ENCODE measurements at regions not wholly inside any gene's neighbourhood (a gene's known extent, or its start where the extent isn't known, plus 50 kb on each side); places are given as distances from the start of the nearest gene placed in this dataset.
A peak's percentile ranks its signal among the peaks of the same experiment; 100 is the strongest.
"Not testable (repeated sequence)": the region's sequence is repeated elsewhere in the genome, so short reads cannot be mapped to it uniquely, and the experiment has no call there.

DNA sequence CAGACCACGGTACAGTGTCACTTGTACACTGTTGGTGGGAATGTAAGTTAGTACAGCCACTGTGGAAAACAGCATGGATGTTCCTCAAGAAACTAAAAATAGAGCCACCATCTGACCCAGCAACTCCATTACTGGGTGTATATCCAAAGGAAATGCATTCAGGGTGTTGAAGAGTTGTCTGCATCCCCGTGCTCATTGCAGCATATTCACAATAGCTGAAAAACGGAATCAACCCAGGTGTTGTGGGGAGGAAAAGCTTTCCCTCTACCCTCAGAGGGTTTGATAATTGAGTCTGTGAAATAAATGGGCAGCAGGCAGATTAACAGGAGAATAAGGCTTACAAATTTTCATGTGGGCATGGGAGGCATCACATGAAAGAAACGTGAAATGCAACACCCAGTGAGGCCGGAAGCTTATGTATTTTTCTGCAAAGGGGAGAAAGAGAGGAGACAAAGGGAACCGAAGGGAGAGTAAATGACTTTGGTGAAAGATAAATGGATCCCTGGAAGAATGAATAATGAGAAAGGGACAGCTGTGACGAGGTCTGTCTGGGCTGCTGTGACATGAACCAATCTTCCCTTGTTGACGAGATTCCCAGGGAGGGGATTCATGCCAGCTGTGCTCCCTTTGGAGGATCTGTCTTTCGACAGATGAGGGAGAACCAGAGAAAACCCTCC is 106.2 kb downstream of the KCNJ12 start:
- H3K4me1 Mint-ChIP-seq: peaks cover 23 to 27% of the 10 kb centered on the region in 2 experiments
- H2BK120ac ChIP-seq (ENCODE audit: low read depth, low read length, poor library complexity, severe bottlenecking): no peak overlapping the region
- H2BK5ac ChIP-seq (ENCODE audit: insufficient read length, low read length): no peak overlapping the region
- H2AK5ac ChIP-seq (ENCODE audit: insufficient read length, low read length): no peak overlapping the region
- H3K9ac ChIP-seq (ENCODE audit: extremely low read depth, insufficient read length, low read length): no peak overlapping the region
- no peak overlapping the region for H3K56ac ChIP-seq (ENCODE audit: insufficient read length, low read depth, low read length)
- WGBS (ENCODE audit: extremely low coverage, insufficient read length, low lambda C conversion rate): no CpG with 5 or more reads among the region's 9 CpGs
- H4K5ac ChIP-seq (ENCODE audit: insufficient read length, low read depth, low read length): no peak overlapping the region
- H3K4me1 ChIP-seq (ENCODE audit: insufficient read depth, low read length): no peaks in the 10 kb centered on the region; the same call in 1 of the 2 replicates
- H3K9me3 Mint-ChIP-seq: peaks cover 7 to 10% of the 10 kb centered on the region in 2 experiments; a peak in 4 of 5 replicates
- no peak overlapping the region for H4K91ac ChIP-seq (ENCODE audit: insufficient read length, low read depth, low read length)
- H3K23ac ChIP-seq (ENCODE audit: insufficient read length, low read depth, low read length): no peak overlapping the region
- no peak overlapping the region for H3T11ph ChIP-seq (ENCODE audit: low read length)
- H3K23me2 ChIP-seq (ENCODE audit: insufficient read length, low read depth, low read length, poor library complexity, severe bottlenecking): no peaks in the 10 kb centered on the region
- H3K18ac ChIP-seq (ENCODE audit: insufficient read length, low read depth, low read length): no peak overlapping the region
- peaks cover 25% of the 10 kb centered on the region for H3K27me3 Mint-ChIP-seq (ENCODE audit: low read depth)
- DNase-seq: no peak
- H3K14ac ChIP-seq (ENCODE audit: insufficient read depth, low read length): no peak overlapping the region
- peaks cover 2 to 4% (median 2%) of the 10 kb centered on the region in 3 experiments; a peak in 4 of 7 replicates for H3K36me3 Mint-ChIP-seq (ENCODE audit: insufficient read depth in 1 of 3, low read depth in 3 of 3)
- TF ChIP-seq, protein P1, sequence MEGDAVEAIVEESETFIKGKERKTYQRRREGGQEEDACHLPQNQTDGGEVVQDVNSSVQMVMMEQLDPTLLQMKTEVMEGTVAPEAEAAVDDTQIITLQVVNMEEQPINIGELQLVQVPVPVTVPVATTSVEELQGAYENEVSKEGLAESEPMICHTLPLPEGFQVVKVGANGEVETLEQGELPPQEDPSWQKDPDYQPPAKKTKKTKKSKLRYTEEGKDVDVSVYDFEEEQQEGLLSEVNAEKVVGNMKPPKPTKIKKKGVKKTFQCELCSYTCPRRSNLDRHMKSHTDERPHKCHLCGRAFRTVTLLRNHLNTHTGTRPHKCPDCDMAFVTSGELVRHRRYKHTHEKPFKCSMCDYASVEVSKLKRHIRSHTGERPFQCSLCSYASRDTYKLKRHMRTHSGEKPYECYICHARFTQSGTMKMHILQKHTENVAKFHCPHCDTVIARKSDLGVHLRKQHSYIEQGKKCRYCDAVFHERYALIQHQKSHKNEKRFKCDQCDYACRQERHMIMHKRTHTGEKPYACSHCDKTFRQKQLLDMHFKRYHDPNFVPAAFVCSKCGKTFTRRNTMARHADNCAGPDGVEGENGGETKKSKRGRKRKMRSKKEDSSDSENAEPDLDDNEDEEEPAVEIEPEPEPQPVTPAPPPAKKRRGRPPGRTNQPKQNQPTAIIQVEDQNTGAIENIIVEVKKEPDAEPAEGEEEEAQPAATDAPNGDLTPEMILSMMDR (conservative IDR thresholded peaks at IDR 0.05): no peak
- H3K4ac ChIP-seq (ENCODE audit: low read depth, low read length): no peak overlapping the region
- H3K27ac ChIP-seq (ENCODE audit: insufficient read length, low read depth, low read length): no peak overlapping the region
- H3K9me3 ChIP-seq (ENCODE audit: control insufficient read depth, low read depth, low read length): no peaks in the 10 kb centered on the region
- no peak overlapping the region for H2BK20ac ChIP-seq (ENCODE audit: low read depth, low read length, poor library complexity, severe bottlenecking)
- peak overlapping the region in 2 of 3 experiments; percentile 22 to 49; a peak in 3 of 7 replicates for H3K27ac Mint-ChIP-seq
- H3K79me2 ChIP-seq (ENCODE audit: insufficient read depth, low read length): no peaks in the 10 kb centered on the region
- H2AFZ ChIP-seq (ENCODE audit: low read length): no peak overlapping the region
- no peak overlapping the region for H2BK15ac ChIP-seq (ENCODE audit: low read depth, low read length)
- H3K27me3 ChIP-seq (ENCODE audit: insufficient read depth, low read length): no peaks in the 10 kb centered on the region
- no peak overlapping the region for H2BK12ac ChIP-seq (ENCODE audit: insufficient read length, low read depth, low read length)
- H4K8ac ChIP-seq (replicated peaks; ENCODE audit: insufficient read length, low read depth, low read length): no peak overlapping the region
- no peak overlapping the region for H3K4me3 Mint-ChIP-seq
- H3K4me2 ChIP-seq (ENCODE audit: insufficient read depth, insufficient read length, low read length): no peak overlapping the region
- no peaks in the 10 kb centered on the region for H3K79me1 ChIP-seq (ENCODE audit: insufficient read depth, low read depth, low read length, poor library complexity, severe bottlenecking)
- no peaks in the 10 kb centered on the region for H4K20me1 ChIP-seq (ENCODE audit: control insufficient read depth, insufficient read depth, insufficient read length)

- H3K4ac ChIP-seq (ENCODE audit: low read depth, low read length); H3K27me3 ChIP-seq (ENCODE audit: insufficient read depth, low read length); H3K9me3 Mint-ChIP-seq; H4K5ac ChIP-seq (ENCODE audit: insufficient read length, low read depth, low read length); H2AK5ac ChIP-seq (ENCODE audit: insufficient read length, low read length); H3K9me3 ChIP-seq (ENCODE audit: control insufficient read depth, low read depth, low read length); H3K27ac Mint-ChIP-seq; H2BK120ac ChIP-seq (ENCODE audit: low read depth, low read length, poor library complexity, severe bottlenecking); H3K27me3 Mint-ChIP-seq (ENCODE audit: low read depth); H3K9ac ChIP-seq (ENCODE audit: extremely low read depth, insufficient read length, low read length); H3K36me3 Mint-ChIP-seq (ENCODE audit: insufficient read depth in 1 of 3, low read depth in 3 of 3); H3K4me1 ChIP-seq (ENCODE audit: insufficient read depth, low read length); H4K8ac ChIP-seq (replicated peaks; ENCODE audit: insufficient read length, low read depth, low read length); H2BK12ac ChIP-seq (ENCODE audit: insufficient read length, low read depth, low read length); H3K56ac ChIP-seq (ENCODE audit: insufficient read length, low read depth, low read length); H3K23me2 ChIP-seq (ENCODE audit: insufficient read length, low read depth, low read length, poor library complexity, severe bottlenecking); H3K23ac ChIP-seq (ENCODE audit: insufficient read length, low read depth, low read length); H2BK15ac ChIP-seq (ENCODE audit: low read depth, low read length); H3K27ac ChIP-seq (ENCODE audit: insufficient read length, low read depth, low read length); H3K4me3 Mint-ChIP-seq; H3K18ac ChIP-seq (ENCODE audit: insufficient read length, low read depth, low read length); H3K79me2 ChIP-seq (ENCODE audit: insufficient read depth, low read length); H4K91ac ChIP-seq (ENCODE audit: insufficient read length, low read depth, low read length); H2BK5ac ChIP-seq (ENCODE audit: insufficient read length, low read length); H2AFZ ChIP-seq (ENCODE audit: low read length); H3K14ac ChIP-seq (ENCODE audit: insufficient read depth, low read length); H2BK20ac ChIP-seq (ENCODE audit: low read depth, low read length, poor library complexity, severe bottlenecking); H4K20me1 ChIP-seq (ENCODE audit: control insufficient read depth, insufficient read depth, insufficient read length); H3K79me1 ChIP-seq (ENCODE audit: insufficient read depth, low read depth, low read length, poor library complexity, severe bottlenecking); H3T11ph ChIP-seq (ENCODE audit: low read length); H3K4me2 ChIP-seq (ENCODE audit: insufficient read depth, insufficient read length, low read length): not testable (repeated sequence)
- peak; percentile 10 for DNase-seq
- WGBS (ENCODE audit: extremely low coverage, insufficient read length, low lambda C conversion rate): no CpG with 5 or more reads among the region's 2 CpGs
- peaks cover 15% of the 10 kb centered on the region in 2 experiments for H3K4me1 Mint-ChIP-seq
Measured at GRCh38 chr17:21488043-21488442, 111.9 kb downstream of the KCNJ12 start.

Measured in H9 (cell line).